IMR-90 (cell line): ENCODE measurements at regions not wholly inside any gene's neighbourhood (a gene's known extent, or its start where the extent isn't known, plus 50 kb on each side); places are given as distances from the start of the nearest gene placed in this dataset.

Source experiments
- ATAC-seq: fragments of 200-7000 bp; cut with Tn5 transposase; 2 replicates; pipeline ENCODE4 v1.9.1; 2020; ENCODE audit warnings: low read depth, mild to moderate bottlenecking, moderate library complexity
- BruUV-seq: library from RNA; stranded (reverse); fragments of 400-500 nt; replicated peaks from 2 replicates; lab custom pipeline; 2021; lab: Mats Ljungman, UMichigan
- CTCF ChIA-PET: fragments of 300-600 bp; formaldehyde crosslinking; extraction: SDS; loops from one replicate; lab custom pipeline; 2021; ENCODE audit warnings: antibody characterized with exemption; lab: Yijun Ruan, JAX
- POLR2A ChIA-PET: fragments of 300-600 bp; sonication (Branson Sonifier 250); formaldehyde crosslinking; loops from one replicate; lab custom pipeline; 2022; ENCODE audit warnings: antibody characterized with exemption; ENCODE audit not compliant: unreplicated experiment; lab: Charles Lee
- DNase-seq: peaks from one replicate; pipeline ENCODE4 v3.0.0; 2013
- H2AFZ ChIP-seq: replicated peaks from 2 replicates; pipeline ENCODE3; 2013; ENCODE audit warnings: low read length, mild to moderate bottlenecking; ENCODE audit not compliant: poor library complexity
- H2AK5ac ChIP-seq: 2 replicates; pipeline ENCODE4 v1.6.1; 2013; ENCODE audit warnings: low read depth, low read length, inconsistent platforms
- H2AK9ac ChIP-seq: replicated peaks from 2 replicates; pipeline ENCODE3; 2013; ENCODE audit warnings: mild to moderate bottlenecking, low read depth, low read length, moderate library complexity; ENCODE audit not compliant: poor library complexity
- H2BK120ac ChIP-seq: 2 replicates; pipeline ENCODE4 v1.6.1; 2013; ENCODE audit warnings: low read depth, low read length, inconsistent platforms
- H2BK15ac ChIP-seq: 3 replicates; pipeline ENCODE4 v1.6.1; 2013; ENCODE audit warnings: low read depth, low read length, inconsistent platforms
- H2BK20ac ChIP-seq: 2 replicates; pipeline ENCODE4 v1.6.1; 2013; ENCODE audit warnings: low read depth, mild to moderate bottlenecking, inconsistent platforms, low read length, moderate library complexity
- H2BK5ac ChIP-seq: 2 replicates; pipeline ENCODE4 v1.6.1; 2013; ENCODE audit warnings: mild to moderate bottlenecking, low read depth, low read length, inconsistent platforms; ENCODE audit not compliant: poor library complexity, severe bottlenecking
- H3K14ac ChIP-seq: replicated peaks from 2 replicates; pipeline ENCODE4 v1.6.1; 2013; ENCODE audit warnings: low read depth, low read length, inconsistent platforms
- H3K18ac ChIP-seq: 2 replicates; pipeline ENCODE4 v1.6.1; 2013; ENCODE audit warnings: low read depth, low read length, control low read depth
- H3K23ac ChIP-seq: 2 replicates; pipeline ENCODE4 v1.6.1; 2013; ENCODE audit warnings: low read depth, low read length, inconsistent platforms
- H3K27ac ChIP-seq: 2 replicates; pipeline ENCODE4 v1.5.1; 2013; ENCODE audit warnings: mild to moderate bottlenecking, control low read depth, low read length; ENCODE audit not compliant: insufficient read depth
- H3K27me3 ChIP-seq: 2 replicates; pipeline ENCODE4 v1.6.1; 2013; ENCODE audit warnings: low read length; ENCODE audit not compliant: control insufficient read depth, insufficient read depth
- H3K36me3 ChIP-seq: 2 replicates; pipeline ENCODE4 v1.6.1; 2013; ENCODE audit warnings: low read length, mixed read lengths; ENCODE audit not compliant: control insufficient read depth, insufficient read depth
- H3K4ac ChIP-seq: 2 replicates; pipeline ENCODE4 v1.6.1; 2013; ENCODE audit warnings: low read depth, low read length, inconsistent platforms
- H3K4me1 ChIP-seq: 2 replicates; pipeline ENCODE4 v1.6.1; 2013; ENCODE audit warnings: low read length, mixed read lengths; ENCODE audit not compliant: control insufficient read depth, insufficient read depth
- H3K4me2 ChIP-seq: 2 replicates; pipeline ENCODE4 v1.6.1; 2013; ENCODE audit warnings: low read depth, mild to moderate bottlenecking, control low read depth, low read length, moderate library complexity
- H3K4me3 ChIP-seq: 2 replicates; pipeline ENCODE4 v1.5.1; 2013; ENCODE audit warnings: low read depth, mild to moderate bottlenecking, control low read depth, low read length, moderate library complexity; ENCODE audit not compliant: insufficient read depth
- H3K56ac ChIP-seq: 2 replicates; pipeline ENCODE4 v1.6.1; 2013; ENCODE audit warnings: low read length, inconsistent platforms; ENCODE audit not compliant: insufficient read depth; ENCODE audit errors: extremely low read depth
- H3K79me1 ChIP-seq, 2 experiments: 2 replicates each; pipeline ENCODE4 v1.6.1; 2013; ENCODE audit warnings: low read length in 2 of 2, inconsistent platforms in 1 of 2, low read depth in 1 of 2
- H3K9ac ChIP-seq: 2 replicates; pipeline ENCODE4 v1.6.1; 2013; ENCODE audit warnings: low read depth, low read length, control low read depth
- H3K9me1 ChIP-seq: 2 replicates; pipeline ENCODE4 v1.6.1; 2013; ENCODE audit warnings: low read length, inconsistent platforms; ENCODE audit not compliant: insufficient read depth
- H3K9me3 ChIP-seq: 2 replicates; pipeline ENCODE4 v1.6.1; 2013; ENCODE audit warnings: low read length; ENCODE audit not compliant: control insufficient read depth, insufficient read depth
- H4K20me1 ChIP-seq: 2 replicates; pipeline ENCODE4 v1.6.1; 2013; ENCODE audit warnings: low read length, inconsistent platforms; ENCODE audit not compliant: insufficient read depth
- H4K5ac ChIP-seq: 2 replicates; pipeline ENCODE4 v1.6.1; 2013; ENCODE audit warnings: mild to moderate bottlenecking, low read depth, low read length, control low read depth
- H4K8ac ChIP-seq, 2 experiments: 2 replicates each; pipeline ENCODE4 v1.6.1; 2013; ENCODE audit warnings: low read depth in 2 of 2, low read length in 2 of 2, control low read depth in 1 of 2, inconsistent platforms in 1 of 2
- H4K91ac ChIP-seq: 2 replicates; pipeline ENCODE4 v1.6.1; 2013; ENCODE audit warnings: low read depth, low read length, inconsistent platforms; ENCODE audit not compliant: insufficient read depth
- BHLHE40 ChIP-seq: fragments of 150-350 bp; IDR thresholded peaks from 2 replicates; pipeline ENCODE4 v1.6.1; 2016; ENCODE audit warnings: mild to moderate bottlenecking, low read depth, low read length
- CHD1 ChIP-seq: IDR thresholded peaks from 2 replicates; pipeline ENCODE4 v1.6.1; 2012; ENCODE audit warnings: low read depth, low read length, improper control_type of control experiment
- FOS ChIP-seq: fragments of 150-350 bp; IDR thresholded peaks from 2 replicates; pipeline ENCODE4 v1.6.1; 2016; ENCODE audit warnings: low read depth, low read length
- MAFK ChIP-seq: IDR thresholded peaks from 2 replicates; pipeline ENCODE4 v1.6.1; 2012; ENCODE audit warnings: low read depth, low read length, improper control_type of control experiment
- MAZ ChIP-seq: IDR thresholded peaks from 2 replicates; pipeline ENCODE4 v1.6.1; 2012; ENCODE audit warnings: low read depth, mild to moderate bottlenecking, low read length, improper control_type of control experiment, moderate library complexity, borderline replicate concordance
- NFE2L2 ChIP-seq: fragments of 150-350 bp; IDR thresholded peaks from 2 replicates; pipeline ENCODE4 v1.6.1; 2016; ENCODE audit warnings: low read depth, mild to moderate bottlenecking, low read length
- POLR2A ChIP-seq: IDR thresholded peaks from 2 replicates; pipeline ENCODE4 v1.6.1; 2012; ENCODE audit warnings: mild to moderate bottlenecking, low read depth, low read length
- RAD21 ChIP-seq: IDR thresholded peaks from 2 replicates; pipeline ENCODE4 v1.6.1; 2012; ENCODE audit warnings: low read length, improper control_type of control experiment
- RCOR1 ChIP-seq: IDR thresholded peaks from 2 replicates; pipeline ENCODE4 v1.6.1; 2012; ENCODE audit warnings: mild to moderate bottlenecking, low read length, improper control_type of control experiment; ENCODE audit not compliant: insufficient replicate concordance
- RFX5 ChIP-seq: IDR thresholded peaks from 2 replicates; pipeline ENCODE4 v1.8.0; 2012; ENCODE audit warnings: low read depth, mild to moderate bottlenecking, low read length, moderate library complexity
- SMC3 ChIP-seq: fragments of 150-350 bp; IDR thresholded peaks from 2 replicates; pipeline ENCODE4 v1.6.1; 2016; ENCODE audit warnings: low read depth, mild to moderate bottlenecking, antibody characterized with exemption, low read length, moderate library complexity
- WGBS, 2 experiments: methylation state at CpG; one replicate each; pipeline versions ENCODE4 v1.1.5 to v1.1.7; 2013; ENCODE audit warnings: missing lambda C conversion rate in 2 of 2; ENCODE audit not compliant: insufficient read length in 1 of 2; ENCODE audit errors: extremely low coverage in 2 of 2; 5-methylcytosine and 5-hydroxymethylcytosine counted together
- dilution Hi-C: fragments of 300-500 bp; cut with HindIII; formaldehyde crosslinking; loops from one replicate; pipeline ENCODE4 v1.14.3; 2018; ENCODE audit warnings: low sequenced_read_pairs; ENCODE audit not compliant: unreplicated experiment
- in situ Hi-C: fragments of 300-500 bp; cut with MboI; formaldehyde crosslinking; loops from 3 replicates; pipeline ENCODE4 v1.14.3; 2019; ENCODE audit warnings: low sequenced_read_pairs, inconsistent platforms, mixed read lengths
- intact Hi-C: fragments of 100-400 bp; cut with micrococcal nuclease; formaldehyde crosslinking; loops from 2 replicates; pipeline ENCODE4 v1.10.0; 2022
- TF ChIP-seq, protein P1 (sequence below): conservative IDR thresholded peaks from 2 replicates; pipeline ENCODE4 v1.5.1; 2012; ENCODE audit warnings: mild to moderate bottlenecking, low read depth, low read length, improper control_type of control experiment
- TF ChIP-seq, protein P2 (sequence below): fragments of 150-350 bp; IDR thresholded peaks from 2 replicates; pipeline ENCODE4 v1.6.1; 2016; ENCODE audit warnings: low read depth, mild to moderate bottlenecking, low read length, moderate library complexity, borderline replicate concordance

DNA sequence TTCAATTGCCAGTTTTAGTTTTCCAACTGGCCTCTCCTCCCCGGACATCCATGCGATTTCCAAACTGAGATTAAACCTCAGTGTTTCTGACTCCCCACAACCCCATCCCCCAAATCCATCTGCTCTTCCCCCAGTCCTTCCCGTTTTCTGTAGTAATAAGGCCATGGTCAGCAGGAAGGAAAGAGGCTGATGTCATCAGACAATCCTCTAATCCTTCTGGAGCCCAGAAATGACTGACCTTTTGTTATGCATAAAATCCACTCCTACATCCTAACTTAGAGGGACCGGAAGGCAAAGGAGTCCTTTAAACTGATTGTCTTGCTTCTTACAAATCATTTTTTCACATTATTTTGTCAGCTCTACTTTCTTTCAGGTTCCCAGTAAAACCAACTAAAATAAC lies 155.8 kb downstream of the INO80D start:
- DNase-seq, result peak; percentile 55
- dilution Hi-C loops, result no loop called here

More for the DNA sequence above, 155.8 kb downstream of the INO80D start:
- BruUV-seq, result no TSS peak
- Histone ChIP-seq H2BK20ac (no peak overlapping the region), H3K4ac (no peak overlapping the region), H2BK120ac (no peak overlapping the region), H2AFZ (no peak overlapping the region), H3K4me1 (no peaks in the 10 kb centered on the region; the same call in 1 of the 2 replicates), H3K27ac (no peak overlapping the region), H3K4me3 (no peak overlapping the region), H4K5ac (no peak overlapping the region), H3K9me1 (no peaks in the 10 kb centered on the region), H3K14ac (no peak overlapping the region), H3K9ac (no peak overlapping the region), H3K23ac (no peak overlapping the region), H2AK9ac (no peak overlapping the region), H4K8ac (no peak overlapping the region), H3K56ac (no peak overlapping the region), H2BK15ac (no peak overlapping the region), H3K4me2 (peak overlapping the region; percentile 31; the same call in 1 of the 2 replicates), H2BK5ac (no peak overlapping the region), H4K91ac (no peak overlapping the region), H4K20me1 (no peaks in the 10 kb centered on the region), H3K36me3 (no peaks in the 10 kb centered on the region), H3K18ac (no peak overlapping the region), H2AK5ac (no peak overlapping the region), H3K9me3 (no peaks in the 10 kb centered on the region), H3K27me3 (peaks cover 12% of the 10 kb centered on the region), H3K79me1 (no peaks in the 10 kb centered on the region)
- intact Hi-C loops, result no loop called here
- peak; percentile 40; the same call in 1 of the 2 replicates for ATAC-seq
- POLR2A ChIA-PET, result no interaction called here
- in situ Hi-C loops, result no loop called here
- 56% methylated on average over 2 of the region's 4 CpGs; no CpG with 5 or more reads in 1 of the 2 experiments for WGBS, 2 experiments
- TF ChIP-seq, protein P1, sequence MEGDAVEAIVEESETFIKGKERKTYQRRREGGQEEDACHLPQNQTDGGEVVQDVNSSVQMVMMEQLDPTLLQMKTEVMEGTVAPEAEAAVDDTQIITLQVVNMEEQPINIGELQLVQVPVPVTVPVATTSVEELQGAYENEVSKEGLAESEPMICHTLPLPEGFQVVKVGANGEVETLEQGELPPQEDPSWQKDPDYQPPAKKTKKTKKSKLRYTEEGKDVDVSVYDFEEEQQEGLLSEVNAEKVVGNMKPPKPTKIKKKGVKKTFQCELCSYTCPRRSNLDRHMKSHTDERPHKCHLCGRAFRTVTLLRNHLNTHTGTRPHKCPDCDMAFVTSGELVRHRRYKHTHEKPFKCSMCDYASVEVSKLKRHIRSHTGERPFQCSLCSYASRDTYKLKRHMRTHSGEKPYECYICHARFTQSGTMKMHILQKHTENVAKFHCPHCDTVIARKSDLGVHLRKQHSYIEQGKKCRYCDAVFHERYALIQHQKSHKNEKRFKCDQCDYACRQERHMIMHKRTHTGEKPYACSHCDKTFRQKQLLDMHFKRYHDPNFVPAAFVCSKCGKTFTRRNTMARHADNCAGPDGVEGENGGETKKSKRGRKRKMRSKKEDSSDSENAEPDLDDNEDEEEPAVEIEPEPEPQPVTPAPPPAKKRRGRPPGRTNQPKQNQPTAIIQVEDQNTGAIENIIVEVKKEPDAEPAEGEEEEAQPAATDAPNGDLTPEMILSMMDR, result no peak
- TF ChIP-seq, protein P2, sequence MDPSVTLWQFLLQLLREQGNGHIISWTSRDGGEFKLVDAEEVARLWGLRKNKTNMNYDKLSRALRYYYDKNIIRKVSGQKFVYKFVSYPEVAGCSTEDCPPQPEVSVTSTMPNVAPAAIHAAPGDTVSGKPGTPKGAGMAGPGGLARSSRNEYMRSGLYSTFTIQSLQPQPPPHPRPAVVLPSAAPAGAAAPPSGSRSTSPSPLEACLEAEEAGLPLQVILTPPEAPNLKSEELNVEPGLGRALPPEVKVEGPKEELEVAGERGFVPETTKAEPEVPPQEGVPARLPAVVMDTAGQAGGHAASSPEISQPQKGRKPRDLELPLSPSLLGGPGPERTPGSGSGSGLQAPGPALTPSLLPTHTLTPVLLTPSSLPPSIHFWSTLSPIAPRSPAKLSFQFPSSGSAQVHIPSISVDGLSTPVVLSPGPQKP, result no peak
- TF ChIP-seq CHD1 (no peak), BHLHE40 (no peak), RFX5 (no peak), MAZ (no peak), RAD21 (no peak), SMC3 (no peak), MAFK (no peak), FOS (no peak), RCOR1 (no peak), POLR2A (no peak), NFE2L2 (no peak)
- CTCF ChIA-PET, result no interaction called here
